H1 (cell line): ENCODE measurements at regions not wholly inside any gene's neighbourhood (a gene's known extent, or its start where the extent isn't known, plus 50 kb on each side); places are given as distances from the start of the nearest gene placed in this dataset.

ENCODE experiments used
- CTCF ChIA-PET: fragments of 300-600 bp; sonication (Branson Sonifier 250); formaldehyde crosslinking; loops from one replicate; lab custom pipeline; 2021; ENCODE audit not compliant: partially characterized antibody; lab: Charles Lee
- POLR2A ChIA-PET: fragments of 300-600 bp; sonication (Branson Sonifier 250); formaldehyde crosslinking; loops from one replicate; lab custom pipeline; 2021; ENCODE audit warnings: inconsistent platforms; ENCODE audit not compliant: partially characterized antibody; lab: Charles Lee
- DNase-seq, 2 experiments: peaks; one replicate each; pipeline versions ENCODE4 v3.0.0 to v3.0.0-alpha.2; 2010 to 2022; ENCODE audit warnings: low spot score in 2 of 2, low read depth in 1 of 2, mixed read lengths in 1 of 2
- FAIRE-seq: peaks from 2 replicates; lab custom pipeline; 2011; peaks lifted over from hg19 to GRCh38; lab: Jason Lieb, UNC
- H2AFZ ChIP-seq: 2 replicates; pipeline ENCODE4 v1.8.1; 2012; ENCODE audit warnings: low read length, inconsistent platforms
- H2AK5ac ChIP-seq: 2 replicates; pipeline ENCODE4 v1.6.1; 2013; ENCODE audit warnings: low read depth, low read length
- H2BK120ac ChIP-seq: replicated peaks from 2 replicates; pipeline ENCODE3; 2013; ENCODE audit warnings: low read depth, low read length, inconsistent platforms
- H2BK12ac ChIP-seq: 2 replicates; pipeline ENCODE4 v1.6.1; 2013; ENCODE audit warnings: low read depth, low read length
- H2BK15ac ChIP-seq: 2 replicates; pipeline ENCODE4 v1.6.1; 2013; ENCODE audit warnings: low read length
- H2BK20ac ChIP-seq: 2 replicates; pipeline ENCODE4 v1.6.1; 2013; ENCODE audit warnings: low read length
- H2BK5ac ChIP-seq: 2 replicates; pipeline ENCODE4 v1.6.1; 2013; ENCODE audit warnings: low read depth, low read length
- H3K14ac ChIP-seq: 2 replicates; pipeline ENCODE4 v1.6.1; 2013; ENCODE audit warnings: inconsistent platforms; ENCODE audit not compliant: insufficient read length
- H3K18ac ChIP-seq: 2 replicates; pipeline ENCODE4 v1.6.1; 2013; ENCODE audit warnings: low read length; ENCODE audit errors: extremely low read depth
- H3K23ac ChIP-seq: 2 replicates; pipeline ENCODE4 v1.6.1; 2013; ENCODE audit warnings: inconsistent platforms; ENCODE audit not compliant: insufficient read length
- H3K23me2 ChIP-seq: 2 replicates; pipeline ENCODE4 v1.6.1; 2013; ENCODE audit warnings: low read depth, low read length
- H3K27ac ChIP-seq: 2 replicates; pipeline ENCODE4 v1.6.1; 2011; ENCODE audit warnings: low read depth, low read length, inconsistent platforms
- H3K27me3 ChIP-seq, 4 experiments: replicated peaks in 1 of 4; 1 replicate in 1 of 4; 2 replicates in 3 of 4; pipeline versions ENCODE4 v1.6.1 to v1.8.1; 2011 to 2013; ENCODE audit warnings: low read length in 3 of 4, mild to moderate bottlenecking in 3 of 4, inconsistent platforms in 2 of 4, mixed read lengths in 2 of 4, moderate library complexity in 1 of 4; ENCODE audit not compliant: control insufficient read depth in 3 of 4, insufficient read depth in 3 of 4; ENCODE audit errors: extremely low read depth in 1 of 4
- H3K36me3 ChIP-seq, 4 experiments: 2 replicates each; pipeline versions ENCODE4 v1.6.1 to v1.8.1; 2011 to 2013; ENCODE audit warnings: mild to moderate bottlenecking in 4 of 4, low read length in 3 of 4, moderate library complexity in 2 of 4, control low read depth in 1 of 4, inconsistent platforms in 1 of 4; ENCODE audit not compliant: insufficient read depth in 4 of 4, control insufficient read depth in 2 of 4
- H3K4ac ChIP-seq: replicated peaks from 2 replicates; pipeline ENCODE3; 2013; ENCODE audit warnings: low read length, low read depth, mixed read lengths, inconsistent platforms; ENCODE audit not compliant: insufficient read length
- H3K4me1 ChIP-seq, 4 experiments: replicated peaks in 1 of 4; 1 replicate in 1 of 4; 2 replicates in 3 of 4; pipeline versions ENCODE4 v1.6.1 to v1.8.1; 2011 to 2013; ENCODE audit warnings: low read length in 3 of 4, inconsistent platforms in 2 of 4, mixed read lengths in 1 of 4; ENCODE audit not compliant: insufficient read depth in 4 of 4, control insufficient read depth in 3 of 4
- H3K4me2 ChIP-seq, 2 experiments: 2 replicates each; pipeline versions ENCODE4 v1.6.1 to v1.8.1; 2011 to 2013; ENCODE audit warnings: low read depth in 2 of 2, low read length in 2 of 2, control low read depth in 1 of 2, inconsistent platforms in 1 of 2, mild to moderate bottlenecking in 1 of 2; ENCODE audit not compliant: insufficient read depth in 1 of 2
- H3K4me3 ChIP-seq, 4 experiments: fragments of 200-600, 300-600 bp in 1 of 4; sonication (generic), shearing (Covaris generic), sonication (Bioruptor Twin) in 1 of 4; 2 replicates each; pipeline versions ENCODE4 v1.5.1 to v1.8.1; 2011 to 2016; ENCODE audit warnings: low read length in 4 of 4, low read depth in 3 of 4, control low read depth in 2 of 4, inconsistent platforms in 2 of 4, mild to moderate bottlenecking in 2 of 4, mixed read lengths in 1 of 4, moderate library complexity in 1 of 4; ENCODE audit not compliant: insufficient read depth in 2 of 4; ENCODE audit errors: extremely low read depth in 1 of 4
- H3K56ac ChIP-seq: replicated peaks from 2 replicates; pipeline ENCODE3; 2013; ENCODE audit warnings: low read depth, mild to moderate bottlenecking, mixed read lengths, low read length, inconsistent platforms; ENCODE audit not compliant: insufficient read length
- H3K79me1 ChIP-seq: 2 replicates; pipeline ENCODE4 v1.6.1; 2013; ENCODE audit warnings: low read depth, low read length, control low read depth
- H3K79me2 ChIP-seq, 2 experiments: 2 replicates each; pipeline versions ENCODE4 v1.6.1 to v1.8.1; 2012 to 2013; ENCODE audit warnings: low read length in 2 of 2, mild to moderate bottlenecking in 2 of 2, inconsistent platforms in 1 of 2; ENCODE audit not compliant: insufficient read depth in 2 of 2, control insufficient read depth in 1 of 2
- H3K9ac ChIP-seq, 4 experiments: replicated peaks in 1 of 4; 1 replicate in 1 of 4; 2 replicates in 3 of 4; pipeline versions ENCODE4 v1.6.1 to v1.8.1; 2011 to 2013; ENCODE audit warnings: low read depth in 3 of 4, low read length in 3 of 4, control low read depth in 2 of 4, mild to moderate bottlenecking in 2 of 4, moderate library complexity in 2 of 4, inconsistent platforms in 1 of 4; ENCODE audit errors: extremely low read depth in 1 of 4
- H3K9me3 ChIP-seq, 2 experiments: 2 replicates each; pipeline versions ENCODE4 v1.6.1 to v1.8.1; 2012 to 2013; ENCODE audit warnings: mild to moderate bottlenecking in 2 of 2, moderate library complexity in 2 of 2, control low read depth in 1 of 2, inconsistent platforms in 1 of 2, low read depth in 1 of 2, low read length in 1 of 2, mixed read lengths in 1 of 2; ENCODE audit not compliant: insufficient read depth in 2 of 2
- H4K20me1 ChIP-seq, 2 experiments: replicated peaks in 1 of 2; 2 replicates each; pipeline versions ENCODE3 to v1.8.1; 2011 to 2013; ENCODE audit warnings: inconsistent platforms in 2 of 2, low read length in 2 of 2, mild to moderate bottlenecking in 1 of 2; ENCODE audit not compliant: insufficient read depth in 2 of 2, control insufficient read depth in 1 of 2
- H4K5ac ChIP-seq: 2 replicates; pipeline ENCODE4 v1.6.1; 2013; ENCODE audit warnings: low read length, low read depth, mixed read lengths, inconsistent platforms; ENCODE audit not compliant: insufficient read length
- H4K8ac ChIP-seq: 2 replicates; pipeline ENCODE4 v1.8.0; 2013; ENCODE audit warnings: mild to moderate bottlenecking, moderate library complexity, low read length, inconsistent platforms; ENCODE audit not compliant: insufficient read depth; ENCODE audit errors: extremely low read depth
- H4K91ac ChIP-seq: replicated peaks from 2 replicates; pipeline ENCODE3; 2013; ENCODE audit warnings: low read length, mixed read lengths, inconsistent platforms; ENCODE audit not compliant: insufficient read length
- BACH1 ChIP-seq: IDR thresholded peaks from 2 replicates; pipeline ENCODE4 v1.6.1; 2012; ENCODE audit warnings: low read length, improper control_type of control experiment
- CREB1 ChIP-seq: IDR thresholded peaks from 2 replicates; pipeline ENCODE4 v1.6.1; 2012; ENCODE audit warnings: inconsistent platforms
- EZH2 ChIP-seq: fragments of 200-600 bp; sonication (generic); IDR thresholded peaks from 2 replicates; pipeline ENCODE4 v1.7.1; 2012; ENCODE audit warnings: low read depth, mild to moderate bottlenecking, moderate library complexity, low read length, inconsistent platforms; ENCODE audit not compliant: severe bottlenecking
- JUN ChIP-seq: IDR thresholded peaks from 2 replicates; pipeline ENCODE4 v1.6.1; 2011; ENCODE audit warnings: low read depth, mild to moderate bottlenecking, improper control_type of control experiment, low read length
- NANOG ChIP-seq: IDR thresholded peaks from 2 replicates; pipeline ENCODE4 v1.6.1; 2011; ENCODE audit warnings: low read length, low read depth, mild to moderate bottlenecking, inconsistent platforms; ENCODE audit not compliant: insufficient read depth, poor library complexity, severe bottlenecking
- SIRT6 ChIP-seq: IDR thresholded peaks from one replicate; pipeline ENCODE4 v1.7.1; 2012; ENCODE audit warnings: low read length, inconsistent platforms
- SP2 ChIP-seq: IDR thresholded peaks from 2 replicates; pipeline ENCODE4 v1.6.1; 2012; ENCODE audit warnings: mild to moderate bottlenecking, low read length, inconsistent platforms
- WGBS, 2 experiments: shearing (Covaris generic) in 1 of 2; methylation state at CpG; one replicate each; pipeline versions ENCODE4 v1.1.6 to v1.1.7; 2013 to 2015; ENCODE audit warnings: low lambda C conversion rate in 2 of 2, mixed read lengths in 2 of 2, inconsistent platforms in 1 of 2, low coverage in 1 of 2, missing lambda C conversion rate in 1 of 2; ENCODE audit not compliant: insufficient replicate concordance in 2 of 2, insufficient coverage in 1 of 2, insufficient read length in 1 of 2; ENCODE audit errors: extremely low coverage in 1 of 2, missing lambda C conversion rate in 1 of 2; 5-methylcytosine and 5-hydroxymethylcytosine counted together
- TF ChIP-seq, protein P1 (sequence below): IDR thresholded peaks from 2 replicates; pipeline ENCODE4 v1.6.1; 2011; ENCODE audit warnings: low read length, improper control_type of control experiment
- TF ChIP-seq, protein P2 (sequence below), 3 experiments: IDR thresholded peaks; 1 replicate in 2 of 3; 2 replicates in 1 of 3; pipeline versions ENCODE4 v1.5.1 to v1.6.1; 2011; ENCODE audit warnings: low read length in 3 of 3, mild to moderate bottlenecking in 3 of 3, inconsistent platforms in 2 of 3, low read depth in 1 of 3, moderate library complexity in 1 of 3; ENCODE audit not compliant: insufficient read depth in 1 of 3; ENCODE audit errors: control extremely low read depth in 1 of 3

- H4K8ac ChIP-seq: no peak overlapping the region
- no peaks in the 10 kb centered on the region for H3K23me2 ChIP-seq
- no peak overlapping the region for H2AK5ac ChIP-seq
- no peaks in the 10 kb centered on the region for H3K27me3 ChIP-seq
- no peak overlapping the region for H3K4me2 ChIP-seq
- FAIRE-seq: no peak
- peaks cover 0 to 48% of the 10 kb centered on the region in 2 experiments; a peak in 2 of 4 replicates for H3K79me2 ChIP-seq
- WGBS, 2 experiments: 84% methylated on average over 5 of the region's 5 CpGs; no CpG with 5 or more reads in 1 of the 2 experiments
- no peaks in the 10 kb centered on the region for H4K20me1 ChIP-seq
- no peak overlapping the region for H2BK20ac ChIP-seq
- H2BK5ac ChIP-seq: no peak overlapping the region
- ChIA-PET CTCF (interaction anchor here (1.0 to 2.2 kb wide), 4 partner anchors 11 to 33 kb away, joined by 3 to 7 read pairs (median 4); no protein-coding TSS in a partner anchor), POLR2A (no interaction called here)
- no peak overlapping the region for H2BK12ac ChIP-seq
- H3K4me1 ChIP-seq: peaks cover 1 to 9% (median 6%) of the 10 kb centered on the region in 4 experiments; a peak in 5 of 7 replicates
- H3K18ac ChIP-seq: no peak overlapping the region
- H2BK15ac ChIP-seq: no peak overlapping the region
- no peak overlapping the region for H3K23ac ChIP-seq
- 0 out of 2 replicates have a peak, but pooled peaks cover 2% of the 10 kb centered on the region for H3K79me1 ChIP-seq
- no peaks in the 10 kb centered on the region for H3K9me3 ChIP-seq
- no peak overlapping the region for H3K9ac ChIP-seq
- no peak overlapping the region for H2BK120ac ChIP-seq
- H3K4ac ChIP-seq: no peak overlapping the region
- DNase-seq: no peak
- no peak overlapping the region for H4K5ac ChIP-seq
- H3K27ac ChIP-seq: no peak overlapping the region
- H3K36me3 ChIP-seq: no peaks in the 10 kb centered on the region; a peak in 1 of 8 replicates
- no peak overlapping the region for H2AFZ ChIP-seq
- no peak overlapping the region for H3K14ac ChIP-seq
- no peak overlapping the region for H3K4me3 ChIP-seq
- H3K56ac ChIP-seq: no peak overlapping the region
- H4K91ac ChIP-seq: no peak overlapping the region
- TF ChIP-seq EZH2 (no peak), JUN (no peak), SIRT6 (no peak), BACH1 (no peak), CREB1 (no peak), SP2 (no peak), NANOG (no peak)
- TF ChIP-seq, protein P1, sequence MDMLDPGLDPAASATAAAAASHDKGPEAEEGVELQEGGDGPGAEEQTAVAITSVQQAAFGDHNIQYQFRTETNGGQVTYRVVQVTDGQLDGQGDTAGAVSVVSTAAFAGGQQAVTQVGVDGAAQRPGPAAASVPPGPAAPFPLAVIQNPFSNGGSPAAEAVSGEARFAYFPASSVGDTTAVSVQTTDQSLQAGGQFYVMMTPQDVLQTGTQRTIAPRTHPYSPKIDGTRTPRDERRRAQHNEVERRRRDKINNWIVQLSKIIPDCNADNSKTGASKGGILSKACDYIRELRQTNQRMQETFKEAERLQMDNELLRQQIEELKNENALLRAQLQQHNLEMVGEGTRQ: no peak
- TF ChIP-seq, protein P2, sequence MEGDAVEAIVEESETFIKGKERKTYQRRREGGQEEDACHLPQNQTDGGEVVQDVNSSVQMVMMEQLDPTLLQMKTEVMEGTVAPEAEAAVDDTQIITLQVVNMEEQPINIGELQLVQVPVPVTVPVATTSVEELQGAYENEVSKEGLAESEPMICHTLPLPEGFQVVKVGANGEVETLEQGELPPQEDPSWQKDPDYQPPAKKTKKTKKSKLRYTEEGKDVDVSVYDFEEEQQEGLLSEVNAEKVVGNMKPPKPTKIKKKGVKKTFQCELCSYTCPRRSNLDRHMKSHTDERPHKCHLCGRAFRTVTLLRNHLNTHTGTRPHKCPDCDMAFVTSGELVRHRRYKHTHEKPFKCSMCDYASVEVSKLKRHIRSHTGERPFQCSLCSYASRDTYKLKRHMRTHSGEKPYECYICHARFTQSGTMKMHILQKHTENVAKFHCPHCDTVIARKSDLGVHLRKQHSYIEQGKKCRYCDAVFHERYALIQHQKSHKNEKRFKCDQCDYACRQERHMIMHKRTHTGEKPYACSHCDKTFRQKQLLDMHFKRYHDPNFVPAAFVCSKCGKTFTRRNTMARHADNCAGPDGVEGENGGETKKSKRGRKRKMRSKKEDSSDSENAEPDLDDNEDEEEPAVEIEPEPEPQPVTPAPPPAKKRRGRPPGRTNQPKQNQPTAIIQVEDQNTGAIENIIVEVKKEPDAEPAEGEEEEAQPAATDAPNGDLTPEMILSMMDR (IDR thresholded peaks at IDR 0.05; ENCODE audit: control extremely low read depth in 1 of 3, insufficient read depth in 1 of 3, low read depth in 1 of 3, low read length in 3 of 3): no peak
These were observed 88.2 kb upstream of the DST start for GRCh38 chr6:56730663-56731529.
